PC-3 (cell line): ENCODE measurements at regions not wholly inside any gene's neighbourhood (a gene's known extent, or its start where the extent isn't known, plus 50 kb on each side); places are given as distances from the start of the nearest gene placed in this dataset.

ENCODE experiments used
- EZH2 ChIP-seq: fragments of 300-600 bp; sonication (generic); IDR thresholded peaks from one replicate; pipeline ENCODE4 v1.6.1; 2017; ENCODE audit warnings: antibody characterized with exemption, mild to moderate bottlenecking, low read length; ENCODE audit not compliant: unreplicated experiment
- EZH2phosphoT487 ChIP-seq: fragments of 300-600 bp; sonication (generic); IDR thresholded peaks from 2 replicates; pipeline ENCODE4 v1.6.1; 2018; ENCODE audit warnings: mild to moderate bottlenecking, antibody characterized with exemption, low read length, borderline replicate concordance
- TF ChIP-seq, protein P1 (sequence below): fragments of 300-600 bp; sonication (generic); conservative IDR thresholded peaks from 2 replicates; pipeline ENCODE4 v1.5.1; 2017; ENCODE audit warnings: antibody characterized with exemption, low read depth, mild to moderate bottlenecking, low read length

DNA sequence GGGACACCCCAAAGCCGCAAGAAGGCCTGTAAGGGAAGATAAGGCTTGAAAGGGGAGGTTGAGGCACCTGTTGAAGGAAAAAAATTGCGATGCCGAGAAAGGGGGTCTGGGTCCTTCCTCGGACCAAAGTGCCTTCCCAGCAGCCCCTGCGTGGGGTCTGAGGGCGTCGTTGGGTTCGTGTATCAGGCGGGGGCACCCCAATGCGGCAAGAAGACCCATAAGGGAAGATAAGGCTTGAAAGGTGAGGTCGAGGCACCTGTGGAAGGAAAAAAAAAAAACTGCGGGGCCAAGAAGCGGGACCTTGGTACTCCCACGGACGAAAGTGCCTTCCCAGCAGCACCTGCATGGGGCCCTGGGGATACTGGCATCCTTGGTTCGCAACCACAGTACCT is 277.5 kb downstream of the ALG10 start:
- TF ChIP-seq, protein P1, sequence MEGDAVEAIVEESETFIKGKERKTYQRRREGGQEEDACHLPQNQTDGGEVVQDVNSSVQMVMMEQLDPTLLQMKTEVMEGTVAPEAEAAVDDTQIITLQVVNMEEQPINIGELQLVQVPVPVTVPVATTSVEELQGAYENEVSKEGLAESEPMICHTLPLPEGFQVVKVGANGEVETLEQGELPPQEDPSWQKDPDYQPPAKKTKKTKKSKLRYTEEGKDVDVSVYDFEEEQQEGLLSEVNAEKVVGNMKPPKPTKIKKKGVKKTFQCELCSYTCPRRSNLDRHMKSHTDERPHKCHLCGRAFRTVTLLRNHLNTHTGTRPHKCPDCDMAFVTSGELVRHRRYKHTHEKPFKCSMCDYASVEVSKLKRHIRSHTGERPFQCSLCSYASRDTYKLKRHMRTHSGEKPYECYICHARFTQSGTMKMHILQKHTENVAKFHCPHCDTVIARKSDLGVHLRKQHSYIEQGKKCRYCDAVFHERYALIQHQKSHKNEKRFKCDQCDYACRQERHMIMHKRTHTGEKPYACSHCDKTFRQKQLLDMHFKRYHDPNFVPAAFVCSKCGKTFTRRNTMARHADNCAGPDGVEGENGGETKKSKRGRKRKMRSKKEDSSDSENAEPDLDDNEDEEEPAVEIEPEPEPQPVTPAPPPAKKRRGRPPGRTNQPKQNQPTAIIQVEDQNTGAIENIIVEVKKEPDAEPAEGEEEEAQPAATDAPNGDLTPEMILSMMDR, result no peak
- no peak for TF ChIP-seq EZH2phosphoT487
- no peak for TF ChIP-seq EZH2
